Neural crest cell (in vitro differentiated cells): ENCODE measurements at regions not wholly inside any gene's neighbourhood (a gene's known extent, or its start where the extent isn't known, plus 50 kb on each side); places are given as distances from the start of the nearest gene placed in this dataset.
"Not testable (repeated sequence)": the region's sequence is repeated elsewhere in the genome, so short reads cannot be mapped to it uniquely, and the experiment has no call there.

ENCODE experiments used
- DNase-seq: peaks from one replicate; pipeline ENCODE4 v3.0.0; 2021; ENCODE audit warnings: low read depth, mixed read lengths, low spot score
- H3K27ac Mint-ChIP-seq: one replicate; pipeline ENCODE4 v1.8.0; 2021; ENCODE audit warnings: mild to moderate bottlenecking, mixed read lengths; ENCODE audit not compliant: unreplicated experiment
- H3K27me3 Mint-ChIP-seq: 2 replicates; pipeline ENCODE4 v1.8.0; 2021; ENCODE audit warnings: low read depth, mild to moderate bottlenecking, mixed read lengths
- H3K36me3 Mint-ChIP-seq: 2 replicates; pipeline ENCODE4 v1.8.0; 2021; ENCODE audit warnings: low read depth, mild to moderate bottlenecking, mixed read lengths
- H3K4me1 Mint-ChIP-seq: 2 replicates; pipeline ENCODE4 v1.8.0; 2021; ENCODE audit warnings: mixed read lengths
- H3K4me3 Mint-ChIP-seq: one replicate; pipeline ENCODE4 v1.8.0; 2021; ENCODE audit warnings: mild to moderate bottlenecking, mixed read lengths
- H3K9me3 Mint-ChIP-seq: 2 replicates; pipeline ENCODE4 v1.8.0; 2021; ENCODE audit warnings: mixed read lengths
- TF ChIP-seq, protein P1 (sequence below): fragments of 200-600 bp; sonication (generic); conservative IDR thresholded peaks from 2 replicates; pipeline ENCODE4 v1.5.0; 2021; ENCODE audit warnings: antibody characterized with exemption, mild to moderate bottlenecking

DNA sequence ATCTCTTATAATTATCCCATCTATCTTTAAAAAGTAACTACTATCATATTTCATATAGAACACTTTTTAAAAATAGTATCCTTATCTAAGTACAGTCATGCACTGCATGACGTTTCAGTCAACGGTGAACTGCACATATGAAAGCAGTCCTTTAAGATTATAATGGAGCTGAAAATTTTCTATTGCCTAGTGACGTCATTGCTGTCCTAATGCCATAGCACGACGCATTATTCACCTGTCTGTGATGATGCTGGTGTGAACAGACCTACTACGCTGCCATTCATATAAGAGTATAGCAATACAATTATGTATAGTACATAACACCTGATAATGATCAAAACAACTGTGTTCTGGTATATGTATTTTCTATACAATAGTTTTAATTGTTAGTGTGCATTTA lies 225.0 kb downstream of the SOX2 start:
- H3K27ac Mint-ChIP-seq, result no peak overlapping the region
- H3K4me3 Mint-ChIP-seq, result no peak overlapping the region
- no peaks in the 10 kb centered on the region for H3K36me3 Mint-ChIP-seq
- peaks cover 22% of the 10 kb centered on the region for H3K4me1 Mint-ChIP-seq
- TF ChIP-seq, protein P1, sequence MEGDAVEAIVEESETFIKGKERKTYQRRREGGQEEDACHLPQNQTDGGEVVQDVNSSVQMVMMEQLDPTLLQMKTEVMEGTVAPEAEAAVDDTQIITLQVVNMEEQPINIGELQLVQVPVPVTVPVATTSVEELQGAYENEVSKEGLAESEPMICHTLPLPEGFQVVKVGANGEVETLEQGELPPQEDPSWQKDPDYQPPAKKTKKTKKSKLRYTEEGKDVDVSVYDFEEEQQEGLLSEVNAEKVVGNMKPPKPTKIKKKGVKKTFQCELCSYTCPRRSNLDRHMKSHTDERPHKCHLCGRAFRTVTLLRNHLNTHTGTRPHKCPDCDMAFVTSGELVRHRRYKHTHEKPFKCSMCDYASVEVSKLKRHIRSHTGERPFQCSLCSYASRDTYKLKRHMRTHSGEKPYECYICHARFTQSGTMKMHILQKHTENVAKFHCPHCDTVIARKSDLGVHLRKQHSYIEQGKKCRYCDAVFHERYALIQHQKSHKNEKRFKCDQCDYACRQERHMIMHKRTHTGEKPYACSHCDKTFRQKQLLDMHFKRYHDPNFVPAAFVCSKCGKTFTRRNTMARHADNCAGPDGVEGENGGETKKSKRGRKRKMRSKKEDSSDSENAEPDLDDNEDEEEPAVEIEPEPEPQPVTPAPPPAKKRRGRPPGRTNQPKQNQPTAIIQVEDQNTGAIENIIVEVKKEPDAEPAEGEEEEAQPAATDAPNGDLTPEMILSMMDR, result no peak
- DNase-seq, result no peak
- no peaks in the 10 kb centered on the region for H3K27me3 Mint-ChIP-seq
- H3K9me3 Mint-ChIP-seq, result peaks cover 7% of the 10 kb centered on the region

DNA sequence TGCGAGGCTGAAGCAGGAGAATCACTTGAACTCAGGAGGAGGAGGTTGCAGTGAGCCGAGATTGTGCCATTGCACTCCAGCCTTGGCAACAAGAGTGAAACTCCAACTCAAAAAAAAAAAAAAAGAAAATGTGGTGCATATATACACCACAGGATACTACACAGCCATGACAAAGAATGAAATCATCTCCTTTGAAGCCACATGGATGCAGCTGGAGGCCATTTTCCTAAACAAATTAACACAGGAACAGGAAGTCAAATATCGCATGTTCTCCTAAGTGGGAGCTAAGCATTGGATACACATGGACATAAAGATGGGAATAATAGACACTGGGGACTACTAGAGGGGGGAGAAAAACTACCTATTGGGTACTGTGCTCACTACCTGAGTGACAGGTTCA lies 226.9 kb downstream of the SOX2 start:
- not testable (repeated sequence) for H3K27me3 Mint-ChIP-seq, H3K36me3 Mint-ChIP-seq, H3K27ac Mint-ChIP-seq, H3K9me3 Mint-ChIP-seq, DNase-seq, H3K4me3 Mint-ChIP-seq
- H3K4me1 Mint-ChIP-seq, result peaks cover 38% of the 10 kb centered on the region

DNA sequence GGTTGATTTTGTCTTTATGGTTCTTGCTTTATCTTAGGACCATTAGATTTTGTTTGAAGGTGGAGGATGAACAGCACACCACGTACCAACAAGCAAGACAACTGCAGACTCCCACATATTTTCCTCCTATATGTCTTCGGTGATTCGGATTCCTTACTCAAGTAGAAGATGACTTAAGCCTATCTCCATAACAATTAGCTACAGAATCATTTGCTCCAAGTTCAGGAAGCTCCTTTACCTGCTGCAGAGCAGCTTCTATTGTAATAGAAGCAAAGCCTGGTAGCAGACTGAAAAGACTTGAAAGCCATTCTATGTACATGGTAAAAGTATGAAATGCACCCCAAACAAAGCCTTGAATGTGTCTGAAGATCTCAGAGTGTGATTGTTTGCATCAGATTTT lies 229.0 kb downstream of the SOX2 start:
- DNase-seq, result no peak
- no peak overlapping the region for H3K27ac Mint-ChIP-seq

DNA sequence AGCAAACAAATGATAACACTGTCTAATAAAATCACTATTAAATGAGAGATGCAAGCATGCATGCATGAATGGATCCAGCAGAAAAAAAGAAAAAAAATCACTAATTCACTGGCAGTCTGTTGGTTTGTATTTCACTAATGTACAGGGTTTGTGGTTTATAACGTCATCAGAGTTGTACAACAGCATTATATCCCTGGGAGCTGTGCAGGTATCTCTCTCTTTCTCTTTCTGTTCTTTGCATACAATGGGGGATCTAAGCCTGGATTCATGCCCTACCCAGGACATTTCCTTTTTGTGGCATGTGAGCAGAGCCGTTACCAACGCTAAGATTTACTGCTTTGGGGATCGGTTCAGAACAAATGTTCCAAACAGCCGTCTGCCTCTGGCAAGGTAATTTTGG lies 229.5 kb downstream of the SOX2 start:
- Mint-ChIP-seq H3K4me3 (no peak overlapping the region), H3K27ac (no peak overlapping the region), H3K4me1 (peaks cover 43% of the 10 kb centered on the region), H3K36me3 (peaks cover 2% of the 10 kb centered on the region), H3K27me3 (no peaks in the 10 kb centered on the region), H3K9me3 (peaks cover 2% of the 10 kb centered on the region)
- TF ChIP-seq, protein P1, result no peak
- DNase-seq, result no peak

More for the DNA sequence above, 229.0 kb downstream of the SOX2 start:
- H3K4me3 Mint-ChIP-seq, result no peak overlapping the region
- TF ChIP-seq, protein P1, result no peak
- H3K36me3 Mint-ChIP-seq, result peaks cover 2% of the 10 kb centered on the region
- H3K4me1 Mint-ChIP-seq, result peaks cover 43% of the 10 kb centered on the region
- H3K9me3 Mint-ChIP-seq, result peaks cover 2% of the 10 kb centered on the region
- no peaks in the 10 kb centered on the region for H3K27me3 Mint-ChIP-seq

DNA sequence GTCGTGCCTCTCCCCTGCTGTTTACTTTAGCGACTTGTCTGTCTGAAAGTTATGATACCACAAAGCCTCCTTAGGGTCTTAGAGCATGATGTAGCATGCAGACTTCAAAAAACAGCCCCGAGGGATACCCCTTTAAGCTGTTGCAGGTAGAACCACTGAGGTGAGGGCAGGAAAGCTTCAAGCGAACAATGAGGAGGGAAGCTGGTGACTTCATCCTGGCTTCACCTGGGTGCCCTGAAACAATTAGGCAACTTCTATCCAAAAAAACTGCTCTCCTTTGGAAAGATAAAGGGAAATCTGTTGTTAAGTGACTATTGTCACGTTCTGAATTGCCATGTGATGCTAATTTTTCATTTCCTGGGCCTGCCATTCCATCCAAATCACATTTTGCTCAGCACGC lies 231.6 kb downstream of the SOX2 start:
- Mint-ChIP-seq H3K4me1 (peaks cover 43% of the 10 kb centered on the region), H3K27ac (no peak overlapping the region), H3K36me3 (peaks cover 2% of the 10 kb centered on the region), H3K4me3 (no peak overlapping the region), H3K9me3 (peaks cover 2% of the 10 kb centered on the region), H3K27me3 (no peaks in the 10 kb centered on the region)
- no peak for DNase-seq
- TF ChIP-seq, protein P1, result no peak

DNA sequence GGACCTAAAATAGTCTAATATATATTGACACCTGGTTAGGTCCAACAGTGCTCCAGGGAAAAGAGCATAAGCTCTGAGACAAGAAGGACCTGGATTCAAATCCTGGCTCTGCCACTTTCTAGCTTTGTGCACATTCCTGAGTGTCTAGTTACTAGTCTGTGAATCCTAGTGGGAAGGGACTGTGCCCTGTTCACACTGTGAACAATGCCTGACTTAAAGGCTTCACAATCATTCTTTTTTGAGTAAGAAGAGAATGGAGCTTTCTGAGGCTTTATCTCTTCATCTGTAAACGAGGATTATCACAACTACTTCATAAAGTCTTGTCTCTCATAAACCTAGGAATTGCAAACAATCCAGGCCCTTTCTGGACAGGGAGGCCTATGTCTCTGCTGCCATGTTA lies 235.9 kb downstream of the SOX2 start:
- Mint-ChIP-seq H3K4me3 (no peak overlapping the region), H3K4me1 (peaks cover 27% of the 10 kb centered on the region), H3K27me3 (no peaks in the 10 kb centered on the region)

More for the DNA sequence above, 235.9 kb downstream of the SOX2 start:
- TF ChIP-seq, protein P1, result no peak
- no peak for DNase-seq
- Mint-ChIP-seq H3K36me3 (peaks cover 2% of the 10 kb centered on the region), H3K9me3 (peaks cover 2% of the 10 kb centered on the region), H3K27ac (no peak overlapping the region)
